ENCODE measurements at regions not wholly inside any gene's neighbourhood (a gene's known extent, or its start where the extent isn't known, plus 50 kb on each side); places are given as distances from the start of the nearest gene placed in this dataset.
"Not testable (repeated sequence)": the region's sequence is repeated elsewhere in the genome, so short reads cannot be mapped to it uniquely, and the experiment has no call there.

GRCh38 chr16:65315081-65315780 is 193.4 kb upstream of the CDH11 start:
- no peak for DNase-seq (ENCODE audit: low read depth in 3 of 3)

GRCh38 chr16:65314627-65315008 is 192.8 kb upstream of the CDH11 start:
- no peak for DNase-seq (ENCODE audit: low read depth in 3 of 3)

GRCh38 chr16:65313936-65314626 is 192.2 kb upstream of the CDH11 start:
- DNase-seq (ENCODE audit: low read depth in 3 of 3): no peak

- no peak for DNase-seq (ENCODE audit: low read depth in 3 of 3)
These were observed 190.9 kb upstream of the CDH11 start for GRCh38 chr16:65312795-65313194.

- DNase-seq (ENCODE audit: low read depth in 3 of 3): no peak
These were observed 190.2 kb upstream of the CDH11 start for GRCh38 chr16:65312071-65312470.

GRCh38 chr16:65310491-65310890 is 188.6 kb upstream of the CDH11 start:
- DNase-seq (ENCODE audit: low read depth in 3 of 3): not testable (repeated sequence)

- DNase-seq (ENCODE audit: low read depth in 3 of 3): no peak
These were observed 187.5 kb upstream of the CDH11 start for GRCh38 chr16:65309354-65309753.

GRCh38 chr16:65308506-65308905 is 186.6 kb upstream of the CDH11 start:
- DNase-seq (ENCODE audit: low read depth in 3 of 3): no peak

GRCh38 chr16:65307286-65307685 is 185.4 kb upstream of the CDH11 start:
- DNase-seq (ENCODE audit: low read depth in 3 of 3): no peak

GRCh38 chr16:65306722-65307121 is 184.9 kb upstream of the CDH11 start:
- no peak for DNase-seq (ENCODE audit: low read depth in 3 of 3)

GRCh38 chr16:65306300-65306699 is 184.4 kb upstream of the CDH11 start:
- no peak for DNase-seq (ENCODE audit: low read depth in 3 of 3)

- DNase-seq (ENCODE audit: low read depth in 3 of 3): no peak
These were observed 183.6 kb upstream of the CDH11 start for GRCh38 chr16:65305266-65305959.

GRCh38 chr16:65301029-65301428 is 179.2 kb upstream of the CDH11 start:
- DNase-seq (ENCODE audit: low read depth in 3 of 3): no peak

GRCh38 chr16:65297453-65297852 is 175.6 kb upstream of the CDH11 start:
- DNase-seq (ENCODE audit: low read depth in 3 of 3): no peak

- DNase-seq (ENCODE audit: low read depth in 3 of 3): no peak
These were observed 173.7 kb upstream of the CDH11 start for GRCh38 chr16:65295527-65295926.

- no peak for DNase-seq (ENCODE audit: low read depth in 3 of 3)
These were observed 172.8 kb upstream of the CDH11 start for GRCh38 chr16:65294708-65295107.

GRCh38 chr16:65294165-65294564 is 172.3 kb upstream of the CDH11 start:
- no peak for DNase-seq (ENCODE audit: low read depth in 3 of 3)

- no peak for DNase-seq (ENCODE audit: low read depth in 3 of 3)
These were observed 167.2 kb upstream of the CDH11 start for GRCh38 chr16:65289022-65289421.

GRCh38 chr16:65287307-65287706 is 165.4 kb upstream of the CDH11 start:
- DNase-seq (ENCODE audit: low read depth in 3 of 3): no peak

- no peak for DNase-seq (ENCODE audit: low read depth in 3 of 3)
These were observed 163.5 kb upstream of the CDH11 start for GRCh38 chr16:65285128-65286048.

- no peak for DNase-seq (ENCODE audit: low read depth in 3 of 3)
These were observed 162.8 kb upstream of the CDH11 start for GRCh38 chr16:65284626-65285025.

- DNase-seq (ENCODE audit: low read depth in 3 of 3): no peak
These were observed 161.4 kb upstream of the CDH11 start for GRCh38 chr16:65283181-65283651.

Data from stimulated activated CD4-positive, alpha-beta T cell treated with anti-CD3 and anti-CD28 coated beads, TNF-alpha, amount 100 ng/mL, for 4 hours (primary cell).